ENCODE measurements at regions not wholly inside any gene's neighbourhood (a gene's known extent, or its start where the extent isn't known, plus 50 kb on each side); places are given as distances from the start of the nearest gene placed in this dataset.

DNA sequence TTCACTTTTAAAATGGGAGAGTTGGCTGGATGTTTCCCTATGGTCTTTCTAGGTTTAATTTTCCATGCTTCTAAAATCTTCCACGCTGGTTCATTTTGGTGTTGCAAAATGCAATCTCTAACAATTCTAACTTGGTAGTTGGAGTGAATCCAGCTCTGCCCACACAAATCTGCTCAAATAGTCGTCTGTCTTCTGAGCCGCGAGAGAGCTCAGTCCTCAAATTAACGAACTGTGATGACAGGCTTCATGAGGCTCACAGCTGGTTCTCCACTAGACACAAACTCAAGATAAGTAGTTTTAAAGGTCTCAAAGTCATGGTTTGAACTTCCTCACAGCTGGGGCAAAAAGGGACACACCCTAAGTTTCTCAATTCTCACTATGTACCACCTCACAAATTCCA is 178.6 kb upstream of the LYSMD4 start:
- no peaks in the 10 kb centered on the region for H3K4me1 ChIP-seq
- H3K9me3 ChIP-seq (ENCODE audit: control insufficient read depth, low read length), result no peaks in the 10 kb centered on the region
- H3K4me2 ChIP-seq (ENCODE audit: low read length), result no peak overlapping the region
- H3K9ac ChIP-seq, result no peak overlapping the region
- H2AFZ ChIP-seq, result no peak overlapping the region
- TF ChIP-seq, protein P1, sequence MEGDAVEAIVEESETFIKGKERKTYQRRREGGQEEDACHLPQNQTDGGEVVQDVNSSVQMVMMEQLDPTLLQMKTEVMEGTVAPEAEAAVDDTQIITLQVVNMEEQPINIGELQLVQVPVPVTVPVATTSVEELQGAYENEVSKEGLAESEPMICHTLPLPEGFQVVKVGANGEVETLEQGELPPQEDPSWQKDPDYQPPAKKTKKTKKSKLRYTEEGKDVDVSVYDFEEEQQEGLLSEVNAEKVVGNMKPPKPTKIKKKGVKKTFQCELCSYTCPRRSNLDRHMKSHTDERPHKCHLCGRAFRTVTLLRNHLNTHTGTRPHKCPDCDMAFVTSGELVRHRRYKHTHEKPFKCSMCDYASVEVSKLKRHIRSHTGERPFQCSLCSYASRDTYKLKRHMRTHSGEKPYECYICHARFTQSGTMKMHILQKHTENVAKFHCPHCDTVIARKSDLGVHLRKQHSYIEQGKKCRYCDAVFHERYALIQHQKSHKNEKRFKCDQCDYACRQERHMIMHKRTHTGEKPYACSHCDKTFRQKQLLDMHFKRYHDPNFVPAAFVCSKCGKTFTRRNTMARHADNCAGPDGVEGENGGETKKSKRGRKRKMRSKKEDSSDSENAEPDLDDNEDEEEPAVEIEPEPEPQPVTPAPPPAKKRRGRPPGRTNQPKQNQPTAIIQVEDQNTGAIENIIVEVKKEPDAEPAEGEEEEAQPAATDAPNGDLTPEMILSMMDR (IDR thresholded peaks at IDR 0.05), result no peak
- H3K27me3 ChIP-seq (ENCODE audit: control insufficient read depth, insufficient read depth, low read length), result no peaks in the 10 kb centered on the region
- H3K4me3 ChIP-seq (ENCODE audit: low read depth, low read length), result no peak overlapping the region
- H3K79me2 ChIP-seq, result no peaks in the 10 kb centered on the region
- H3K27ac ChIP-seq, result no peak overlapping the region
- H3K36me3 ChIP-seq (ENCODE audit: control insufficient read depth, insufficient read depth, low read length), result no peaks in the 10 kb centered on the region

GRCh38 chr15:99909592-99910295 is 176.5 kb upstream of the LYSMD4 start:
- Histone ChIP-seq H3K9ac (no peak overlapping the region), H3K27me3 (ENCODE audit: control insufficient read depth, insufficient read depth, low read length) (no peaks in the 10 kb centered on the region), H3K4me1 (no peaks in the 10 kb centered on the region), H3K4me3 (ENCODE audit: low read depth, low read length) (no peak overlapping the region), H3K27ac (no peak overlapping the region), H2AFZ (no peak overlapping the region), H3K36me3 (ENCODE audit: control insufficient read depth, insufficient read depth, low read length) (no peaks in the 10 kb centered on the region), H3K4me2 (ENCODE audit: low read length) (no peak overlapping the region), H3K79me2 (no peaks in the 10 kb centered on the region), H3K9me3 (ENCODE audit: control insufficient read depth, low read length) (no peaks in the 10 kb centered on the region)
- TF ChIP-seq, protein P1 (IDR thresholded peaks at IDR 0.05), result peak; percentile 38

GRCh38 chr15:99907698-99908097 is 174.5 kb upstream of the LYSMD4 start:
- TF ChIP-seq, protein P1 (IDR thresholded peaks at IDR 0.05), result no peak
- H3K27ac ChIP-seq, result no peak overlapping the region
- no peaks in the 10 kb centered on the region for H3K79me2 ChIP-seq
- no peak overlapping the region for H2AFZ ChIP-seq
- no peaks in the 10 kb centered on the region for H3K36me3 ChIP-seq (ENCODE audit: control insufficient read depth, insufficient read depth, low read length)
- H3K4me1 ChIP-seq, result no peaks in the 10 kb centered on the region
- H3K9me3 ChIP-seq (ENCODE audit: control insufficient read depth, low read length), result no peaks in the 10 kb centered on the region
- no peaks in the 10 kb centered on the region for H3K27me3 ChIP-seq (ENCODE audit: control insufficient read depth, insufficient read depth, low read length)
- H3K4me3 ChIP-seq (ENCODE audit: low read depth, low read length), result no peak overlapping the region
- H3K4me2 ChIP-seq (ENCODE audit: low read length), result no peak overlapping the region
- H3K9ac ChIP-seq, result no peak overlapping the region

DNA sequence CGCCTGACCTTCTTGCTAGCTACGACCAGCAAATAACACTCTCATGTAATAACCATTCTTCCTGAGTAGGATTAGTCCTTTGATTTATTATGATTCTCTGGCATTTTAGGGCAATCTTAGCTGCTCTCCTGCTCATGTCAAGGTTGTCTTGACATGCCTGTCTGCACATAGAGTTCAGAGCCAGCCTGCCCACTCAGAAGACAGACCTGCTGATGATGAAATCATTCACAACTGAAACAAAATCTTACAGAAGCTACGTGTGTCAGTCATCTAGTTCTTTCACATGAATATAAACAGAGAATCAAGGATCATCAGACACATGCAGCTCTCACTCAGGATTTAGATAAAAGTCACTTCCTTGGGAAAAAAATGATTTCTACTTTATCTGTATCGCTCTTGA is 173.6 kb upstream of the LYSMD4 start:
- Histone ChIP-seq H3K9ac (no peak overlapping the region), H3K79me2 (no peaks in the 10 kb centered on the region), H3K4me2 (ENCODE audit: low read length) (no peak overlapping the region), H3K4me1 (no peaks in the 10 kb centered on the region), H3K9me3 (ENCODE audit: control insufficient read depth, low read length) (no peaks in the 10 kb centered on the region), H3K4me3 (ENCODE audit: low read depth, low read length) (no peak overlapping the region), H3K27me3 (ENCODE audit: control insufficient read depth, insufficient read depth, low read length) (no peaks in the 10 kb centered on the region), H2AFZ (no peak overlapping the region), H3K27ac (no peak overlapping the region), H3K36me3 (ENCODE audit: control insufficient read depth, insufficient read depth, low read length) (no peaks in the 10 kb centered on the region)
- TF ChIP-seq, protein P1 (IDR thresholded peaks at IDR 0.05), result no peak

- Histone ChIP-seq H3K27ac (no peak overlapping the region), H3K4me1 (no peaks in the 10 kb centered on the region), H2AFZ (no peak overlapping the region), H3K9ac (no peak overlapping the region), H3K4me2 (ENCODE audit: low read length) (no peak overlapping the region), H3K27me3 (ENCODE audit: control insufficient read depth, insufficient read depth, low read length) (no peaks in the 10 kb centered on the region), H3K4me3 (ENCODE audit: low read depth, low read length) (no peak overlapping the region), H3K79me2 (no peaks in the 10 kb centered on the region), H3K36me3 (ENCODE audit: control insufficient read depth, insufficient read depth, low read length) (no peaks in the 10 kb centered on the region), H3K9me3 (ENCODE audit: control insufficient read depth, low read length) (no peaks in the 10 kb centered on the region)
- TF ChIP-seq, protein P1 (IDR thresholded peaks at IDR 0.05), result no peak
These were observed 173.1 kb upstream of the LYSMD4 start for GRCh38 chr15:99906311-99906710.

Measured in parathyroid adenoma (tissue), 2 donors.